Tibial artery (tissue), 4 donors: ENCODE measurements at regions not wholly inside any gene's neighbourhood (a gene's known extent, or its start where the extent isn't known, plus 50 kb on each side); places are given as distances from the start of the nearest gene placed in this dataset.

Experiments
- DNase-seq, 2 donors: peaks; one replicate each; pipeline ENCODE4 v3.0.0-alpha.2; 2019
- H3K27ac ChIP-seq, 2 donors: fragments of 200-600 bp; sonication (generic) in 1 of 2; 1 replicate in 1 of 2; 2 replicates in 1 of 2; pipeline ENCODE4 v1.5.1; 2018 to 2019; ENCODE audit warnings: mild to moderate bottlenecking in 1 of 2
- H3K27me3 ChIP-seq, 2 donors: fragments of 200-600 bp; sonication (generic) in 1 of 2; one replicate each; pipeline versions ENCODE4 v1.5.1 to v1.6.0; 2016 to 2019
- H3K36me3 ChIP-seq, 3 donors: fragments of 200-600 bp; sonication (generic) in 2 of 3; one replicate each; pipeline ENCODE4 v1.5.1; 2016 to 2019; ENCODE audit warnings: mild to moderate bottlenecking in 2 of 3
- H3K4me1 ChIP-seq, 4 donors: fragments of 200-600 bp; sonication (generic) in 2 of 4; 1 replicate in 3 of 4; 2 replicates in 1 of 4; pipeline ENCODE4 v1.5.1; 2016 to 2019
- H3K4me3 ChIP-seq, 2 donors: fragments of 200-600 bp; sonication (generic) in 1 of 2; 1 replicate in 1 of 2; 2 replicates in 1 of 2; pipeline ENCODE4 v1.5.1; 2018 to 2019; ENCODE audit warnings: mild to moderate bottlenecking in 2 of 2
- H3K9me3 ChIP-seq, 3 donors: fragments of 200-600 bp; sonication (generic) in 1 of 3; one replicate each; pipeline ENCODE4 v1.5.1; 2016 to 2019
- CTCF ChIP-seq, 2 experiments: fragments of 200-600 bp in 1 of 2; fragments of 450-650 bp in 1 of 2; IDR thresholded peaks; one replicate each; pipeline ENCODE4 v1.5.1; 2017 to 2019; ENCODE audit warnings: antibody characterized with exemption in 2 of 2, mild to moderate bottlenecking in 1 of 2, moderate library complexity in 1 of 2
- intact Hi-C: fragments of 100-400 bp; cut with DNase I; formaldehyde crosslinking; loops from one replicate; pipeline ENCODE4 v1.15.0; 2023; ENCODE audit warnings: low total_unique reads

DNA sequence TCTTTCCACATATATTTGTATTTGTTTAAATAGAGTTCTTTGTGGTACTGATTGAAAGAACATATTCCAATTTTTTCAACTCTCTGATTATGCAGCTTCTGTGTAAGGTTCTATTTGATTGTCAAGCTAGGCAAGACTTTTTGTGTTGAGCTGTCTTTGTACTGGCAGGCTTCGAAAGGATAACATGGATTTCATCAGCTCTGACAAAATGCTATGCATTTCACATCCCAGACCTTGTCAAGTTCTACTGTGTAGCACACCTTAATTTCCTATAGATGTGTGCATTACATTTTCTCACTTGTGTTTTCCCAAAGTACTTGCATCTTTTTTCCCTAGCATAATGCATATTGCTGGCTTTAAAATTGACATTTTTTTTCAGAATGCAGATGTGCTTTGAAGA, 555.0 kb upstream of the GYPC start:
- Histone ChIP-seq H3K4me1 (no peaks in the 10 kb centered on the region), H3K9me3 (peaks cover 0 to 9% (median 0%) of the 10 kb centered on the region in 3 donors), H3K27ac (no peak overlapping the region), H3K36me3 (no peaks in the 10 kb centered on the region), H3K27me3 (no peaks in the 10 kb centered on the region), H3K4me3 (no peak overlapping the region)
- intact Hi-C loops, result no loop called here
- no peak for TF ChIP-seq CTCF (IDR thresholded peaks at IDR 0.05)
- no peak for DNase-seq

DNA sequence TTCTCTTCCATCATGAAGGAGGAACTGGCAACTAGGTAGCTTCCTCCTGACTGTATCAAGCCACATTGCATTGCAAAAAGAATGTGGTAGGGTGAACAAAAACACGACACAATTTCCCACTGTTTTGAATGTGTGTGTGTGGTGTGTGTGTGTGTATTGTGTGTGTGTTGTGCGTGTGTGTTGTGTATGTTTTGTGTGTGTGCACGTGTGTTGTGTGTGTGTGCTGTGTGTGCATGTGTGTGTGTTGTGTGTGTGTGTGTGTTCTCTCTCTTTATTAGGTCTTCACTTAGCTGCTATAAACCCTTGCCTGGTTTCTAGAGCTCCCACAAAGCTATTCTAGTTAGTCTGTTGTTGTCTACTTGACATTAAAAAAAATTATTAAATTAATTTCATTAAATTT, 550.0 kb upstream of the GYPC start:
- peaks cover 0 to 9% (median 0%) of the 10 kb centered on the region in 3 donors for H3K9me3 ChIP-seq
- H3K4me1 ChIP-seq, result no peaks in the 10 kb centered on the region
- no peak overlapping the region for H3K27ac ChIP-seq
- no peaks in the 10 kb centered on the region for H3K27me3 ChIP-seq
- intact Hi-C loops, result no loop called here
- H3K36me3 ChIP-seq, result no peaks in the 10 kb centered on the region
- no peak for DNase-seq
- no peak for TF ChIP-seq CTCF (IDR thresholded peaks at IDR 0.05)
- H3K4me3 ChIP-seq, result no peak overlapping the region

GRCh38 chr2:126107883-126108282, 548.1 kb upstream of the GYPC start:
- peaks cover 0 to 9% (median 0%) of the 10 kb centered on the region in 3 donors for H3K9me3 ChIP-seq
- H3K4me3 ChIP-seq, result no peak overlapping the region
- TF ChIP-seq CTCF (IDR thresholded peaks at IDR 0.05), result no peak
- H3K36me3 ChIP-seq, result no peaks in the 10 kb centered on the region
- no peak for DNase-seq
- H3K4me1 ChIP-seq, result no peaks in the 10 kb centered on the region
- no peak overlapping the region for H3K27ac ChIP-seq
- H3K27me3 ChIP-seq, result no peaks in the 10 kb centered on the region
- intact Hi-C loops, result no loop called here

DNA sequence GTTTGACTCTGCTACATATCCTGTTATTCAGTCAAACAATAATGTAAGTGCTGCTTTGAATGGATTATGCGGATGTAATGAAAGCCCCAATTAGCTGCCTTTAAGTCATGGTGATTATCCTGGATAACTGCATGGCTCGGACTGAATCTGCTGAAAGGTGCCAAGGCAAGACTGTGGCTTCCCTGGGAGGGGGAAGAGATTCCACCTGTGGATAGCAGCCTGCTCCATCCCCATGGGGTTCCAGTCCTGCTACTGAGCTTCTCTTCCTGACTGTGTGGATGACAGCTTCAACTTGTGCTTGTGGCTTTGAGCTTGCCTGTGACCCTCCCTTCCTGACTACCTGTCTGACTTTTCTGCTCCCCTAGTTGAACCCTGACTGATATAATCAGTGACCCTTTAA, 540.0 kb upstream of the GYPC start:
- H3K27me3 ChIP-seq, result no peaks in the 10 kb centered on the region
- no peaks in the 10 kb centered on the region for H3K36me3 ChIP-seq
- no peak for TF ChIP-seq CTCF (IDR thresholded peaks at IDR 0.05)
- intact Hi-C loops, result no loop called here
- DNase-seq, result no peak
- no peak overlapping the region for H3K27ac ChIP-seq
- H3K9me3 ChIP-seq, result no peaks in the 10 kb centered on the region
- H3K4me1 ChIP-seq, result no peaks in the 10 kb centered on the region
- H3K4me3 ChIP-seq, result no peak overlapping the region

- no peak overlapping the region for H3K27ac ChIP-seq
- H3K36me3 ChIP-seq, result no peaks in the 10 kb centered on the region
- TF ChIP-seq CTCF (IDR thresholded peaks at IDR 0.05), result no peak
- no peak for DNase-seq
- H3K4me3 ChIP-seq, result no peak overlapping the region
- H3K9me3 ChIP-seq, result no peaks in the 10 kb centered on the region
- H3K4me1 ChIP-seq, result no peaks in the 10 kb centered on the region
- H3K27me3 ChIP-seq, result no peaks in the 10 kb centered on the region
- intact Hi-C loops, result no loop called here
These were observed 538.1 kb upstream of the GYPC start for GRCh38 chr2:126117886-126118285.

DNA sequence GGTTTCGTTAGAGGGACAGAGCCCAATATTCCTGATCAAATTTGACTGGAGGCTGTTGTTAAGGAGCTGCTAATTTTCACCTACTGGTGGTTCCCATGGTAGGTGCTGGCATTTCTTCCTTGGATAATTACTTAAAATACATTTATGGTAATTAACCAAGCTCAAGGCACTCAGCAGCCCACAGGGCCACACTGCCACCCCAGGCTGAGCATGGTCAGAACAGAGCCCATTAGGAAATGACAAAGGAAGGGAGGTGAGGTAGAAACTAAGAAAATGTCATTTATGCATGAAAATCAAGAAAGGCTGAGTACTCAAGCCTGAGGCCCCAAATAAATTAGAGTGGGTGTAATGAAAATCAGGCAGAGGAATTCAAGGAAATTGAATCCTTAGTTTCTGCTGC, 510.2 kb upstream of the GYPC start:
- Histone ChIP-seq H3K9me3 (peaks cover 0 to 5% (median 0%) of the 10 kb centered on the region in 3 donors), H3K4me1 (no peaks in the 10 kb centered on the region), H3K27me3 (no peaks in the 10 kb centered on the region), H3K36me3 (no peaks in the 10 kb centered on the region), H3K4me3 (no peak overlapping the region), H3K27ac (no peak overlapping the region)
- no peak for TF ChIP-seq CTCF (IDR thresholded peaks at IDR 0.05)
- intact Hi-C loops, result no loop called here
- DNase-seq, result no peak
